HPDE6-E6E7 (cell line): ENCODE measurements at regions not wholly inside any gene's neighbourhood (a gene's known extent, or its start where the extent isn't known, plus 50 kb on each side); places are given as distances from the start of the nearest gene placed in this dataset.
A peak's percentile ranks its signal among the peaks of the same experiment; 100 is the strongest.
"Not testable (repeated sequence)": the region's sequence is repeated elsewhere in the genome, so short reads cannot be mapped to it uniquely, and the experiment has no call there.

Source experiments
- DNase-seq: peaks from one replicate; pipeline ENCODE4 v3.0.0; 2011; ENCODE audit warnings: missing footprints; ENCODE audit errors: extremely low spot score

DNA sequence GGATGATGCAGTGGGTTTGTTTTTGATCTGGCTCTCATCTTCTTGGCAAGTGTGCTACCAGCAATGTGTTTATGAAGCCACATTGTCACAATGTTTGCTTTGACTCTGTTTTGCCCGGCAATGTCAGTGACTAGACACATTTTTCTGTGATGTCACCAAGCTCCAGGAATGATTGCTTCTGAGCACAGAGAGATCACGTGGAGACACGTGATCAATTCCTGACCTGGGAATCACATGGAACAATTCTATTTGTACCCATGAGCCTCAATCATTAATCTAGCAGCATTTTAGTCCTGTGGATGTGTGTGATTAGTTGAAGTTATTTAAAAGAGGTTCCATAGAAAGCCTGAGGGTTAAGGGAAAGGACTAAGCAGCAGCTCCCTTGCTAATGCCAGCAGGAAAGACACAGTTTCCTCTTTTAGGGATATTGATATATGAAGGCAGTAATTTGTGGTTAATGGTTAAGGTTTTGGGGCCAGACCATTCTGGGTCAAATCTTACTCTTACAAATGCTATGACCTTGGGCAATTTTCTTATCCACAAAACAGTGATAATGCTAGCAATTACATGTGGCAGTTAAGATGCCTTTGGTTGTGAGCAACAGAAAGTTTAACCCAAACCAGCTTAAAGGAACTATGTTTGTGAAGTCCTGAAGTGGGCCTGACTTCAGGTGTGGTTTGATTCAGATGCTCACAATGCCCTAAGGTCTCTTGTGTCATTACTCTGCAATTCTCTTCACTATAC, 59.0 kb downstream of the FASLG start:
- no peak for DNase-seq

DNA sequence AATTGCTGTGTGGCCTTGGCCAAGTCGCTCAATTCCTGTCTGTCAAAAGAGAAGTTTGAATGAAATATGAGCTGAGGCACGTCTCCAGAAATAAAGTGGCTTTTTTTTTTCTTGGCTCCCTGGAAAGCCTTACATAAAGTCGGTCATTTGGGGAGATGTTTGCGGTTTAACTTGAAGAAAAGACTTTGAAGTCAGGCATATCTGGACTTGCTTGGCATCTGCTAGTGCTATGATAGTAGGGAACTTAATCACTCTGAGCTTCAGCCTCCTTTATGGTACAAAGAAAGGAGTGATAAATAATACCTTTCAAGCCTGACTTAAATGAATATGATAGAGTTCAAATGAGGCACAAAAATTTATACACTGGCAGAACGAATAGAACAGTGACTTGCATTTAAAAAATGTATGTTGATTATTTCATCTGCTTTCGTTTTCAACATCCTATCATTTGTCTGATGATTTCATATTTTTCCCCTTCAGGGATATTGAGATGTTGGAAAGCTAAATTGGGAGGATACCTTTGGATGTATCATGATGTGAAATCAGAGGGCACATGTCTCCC, 60.2 kb downstream of the FASLG start:
- DNase-seq, result peak; percentile 73

DNA sequence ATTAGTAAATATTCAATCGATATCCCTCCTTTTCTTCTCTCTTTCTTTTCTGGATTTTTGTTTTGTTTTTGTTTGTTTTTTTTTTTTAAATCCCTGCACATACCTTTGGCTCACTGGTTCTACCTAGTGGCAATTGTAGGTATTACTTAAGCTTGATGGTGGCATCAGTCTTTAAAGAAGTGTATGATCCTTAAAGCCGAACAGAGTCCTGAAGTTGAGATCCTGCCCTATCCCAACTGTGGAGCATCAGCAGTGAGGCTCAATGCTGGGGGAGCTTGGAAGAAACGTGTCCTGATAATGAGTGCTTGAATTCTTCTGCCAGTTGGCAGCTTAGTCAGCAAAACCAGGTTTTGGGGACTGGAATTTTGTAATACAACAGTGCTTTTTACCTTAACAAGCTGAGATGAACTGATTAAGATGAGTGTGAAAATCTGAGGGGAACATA, 60.8 kb downstream of the FASLG start:
- peak; percentile 39 for DNase-seq

DNA sequence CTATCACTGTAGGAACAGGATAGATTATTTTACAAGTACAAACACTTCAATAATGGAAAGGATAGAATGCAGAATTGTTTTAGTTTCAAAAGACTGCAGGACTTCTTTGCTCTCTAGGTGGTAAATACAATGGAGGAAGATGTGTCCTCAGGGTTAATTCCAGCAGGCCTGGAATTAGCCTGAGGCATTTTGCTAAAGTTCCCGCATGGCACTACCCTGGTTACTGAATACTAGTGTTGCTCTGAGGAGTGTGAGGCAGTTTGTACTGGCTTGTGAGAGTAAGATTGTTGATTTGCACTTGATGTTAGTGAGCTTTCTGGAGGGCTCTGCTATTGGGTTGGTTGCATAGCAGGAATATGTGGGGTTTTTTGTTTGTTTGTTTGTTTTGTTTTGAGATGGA, 61.4 kb downstream of the FASLG start:
- no peak for DNase-seq

DNA sequence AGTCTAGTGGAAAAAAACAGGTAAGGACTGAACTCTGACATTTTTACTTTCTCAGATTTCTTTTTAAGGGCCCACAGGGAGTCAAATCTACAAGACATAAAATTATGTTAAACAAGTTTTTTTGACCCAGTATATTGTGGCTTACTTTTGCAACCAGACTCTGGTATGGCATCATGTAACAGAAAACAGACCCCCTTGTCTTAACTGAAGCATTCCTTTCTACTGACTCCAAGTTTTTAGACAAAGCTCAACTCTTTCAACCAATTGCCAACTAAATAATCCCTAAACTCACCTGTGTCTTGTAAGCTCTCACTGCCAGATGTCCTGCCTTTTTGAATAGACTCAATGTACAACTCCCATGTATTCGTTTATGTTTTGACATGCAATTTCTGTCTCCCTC, 64.3 kb downstream of the FASLG start:
- DNase-seq, result no peak

DNA sequence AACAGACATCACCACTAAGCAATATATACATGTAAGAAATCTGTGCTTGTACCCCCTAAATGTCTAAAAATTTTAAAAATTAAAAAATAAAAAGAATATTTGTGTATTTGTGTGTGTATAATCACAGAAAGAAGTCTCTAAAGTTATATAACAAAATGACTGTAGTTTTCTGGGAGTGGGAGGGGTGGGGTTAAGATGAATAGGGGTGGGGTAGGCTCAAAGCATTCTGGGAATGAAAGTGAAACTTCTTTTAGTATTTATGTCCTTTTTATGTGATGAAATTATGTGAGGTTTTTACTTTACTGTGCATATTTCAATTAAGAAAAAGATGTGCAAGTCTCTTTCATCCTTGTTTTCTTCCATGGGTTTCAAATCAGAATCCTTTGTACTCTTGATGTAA, 65.3 kb downstream of the FASLG start:
- DNase-seq, result no peak

DNA sequence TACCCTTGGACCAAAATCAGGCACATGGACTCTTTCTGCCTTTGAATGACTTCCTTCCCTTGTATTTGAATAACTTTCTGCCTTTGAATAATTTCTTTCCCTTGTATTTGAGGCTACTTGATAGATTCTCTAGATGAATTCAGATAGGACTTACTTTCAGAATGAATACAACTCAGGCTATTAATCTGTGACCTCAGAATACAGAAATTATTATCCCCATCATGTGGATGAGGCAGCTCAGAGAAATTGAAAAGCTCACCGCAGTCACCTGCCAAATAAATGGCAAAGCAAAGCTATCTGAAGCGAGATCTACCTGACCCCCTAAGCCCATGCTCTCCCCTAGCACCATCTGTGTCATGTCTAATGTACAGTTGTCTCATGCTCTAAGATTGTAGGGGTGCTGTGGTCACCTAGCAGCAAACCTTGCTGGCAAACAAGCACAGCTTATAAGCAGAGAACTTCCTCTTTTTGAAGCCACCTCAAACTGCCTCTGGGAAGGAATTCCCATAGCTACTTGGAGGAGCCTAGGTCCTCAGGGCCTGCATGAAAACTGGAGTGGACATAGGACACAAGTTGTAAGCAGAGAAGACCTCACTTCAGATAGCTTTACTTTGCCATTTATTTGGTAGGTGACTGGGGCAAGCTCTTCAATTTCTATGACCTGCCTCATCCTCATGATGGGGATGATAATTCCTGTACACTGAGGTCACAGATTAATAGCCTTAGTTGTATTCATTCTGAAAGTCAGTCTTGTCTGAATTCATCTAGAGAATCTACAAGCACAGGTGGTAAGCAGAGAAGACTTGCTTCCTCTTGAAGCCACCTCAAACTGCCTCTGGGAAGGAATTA, 66.1 kb downstream of the FASLG start:
- DNase-seq, result no peak

DNA sequence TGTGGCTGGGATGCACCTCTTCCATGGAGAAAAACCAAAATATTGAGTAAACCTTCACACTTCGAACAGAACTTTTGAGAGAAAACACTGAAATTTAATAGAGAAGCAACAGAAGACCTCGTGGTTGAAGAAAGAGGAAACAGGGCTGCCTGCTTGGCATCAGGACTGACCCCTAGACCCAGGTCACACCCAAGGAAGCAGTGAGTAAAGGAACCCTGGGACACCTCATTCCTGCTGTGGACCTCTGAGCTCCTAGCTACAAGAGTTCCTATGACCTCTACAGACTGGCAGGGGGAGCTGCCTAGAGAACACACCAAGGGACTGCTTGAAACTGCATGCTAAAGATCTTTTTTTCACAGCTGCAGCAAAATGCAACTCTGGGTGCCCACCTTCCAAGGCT, 67.8 kb downstream of the FASLG start:
- DNase-seq, result no peak

DNA sequence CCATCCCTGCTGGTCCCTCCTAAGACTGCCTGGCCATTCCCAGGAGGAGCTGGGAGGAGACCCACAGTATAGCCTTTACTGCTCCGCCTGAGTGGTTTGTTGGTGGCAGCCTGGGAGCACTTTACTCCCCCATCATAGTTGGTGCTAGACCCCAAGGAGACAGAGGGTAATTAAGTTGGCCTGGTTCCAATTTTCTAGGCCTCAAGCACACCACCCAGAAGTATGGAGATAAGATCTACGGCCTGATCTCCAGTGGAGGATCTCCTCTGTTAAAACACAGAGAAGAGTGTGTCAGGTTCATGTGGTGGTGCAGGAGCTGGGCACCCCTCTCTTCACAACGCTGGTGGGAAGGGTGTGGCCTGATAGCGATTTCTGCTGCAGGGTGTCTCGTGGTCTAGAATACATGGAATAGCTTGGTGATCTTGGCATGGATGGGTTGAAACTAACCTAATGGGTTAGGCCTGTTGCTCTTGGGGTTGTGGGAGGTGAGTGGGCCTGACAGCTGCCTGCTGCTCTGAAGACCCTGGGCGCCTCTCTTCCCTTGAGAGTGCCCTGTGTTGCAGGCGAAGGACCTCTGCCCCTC, 68.5 kb downstream of the FASLG start:
- DNase-seq, result no peak

DNA sequence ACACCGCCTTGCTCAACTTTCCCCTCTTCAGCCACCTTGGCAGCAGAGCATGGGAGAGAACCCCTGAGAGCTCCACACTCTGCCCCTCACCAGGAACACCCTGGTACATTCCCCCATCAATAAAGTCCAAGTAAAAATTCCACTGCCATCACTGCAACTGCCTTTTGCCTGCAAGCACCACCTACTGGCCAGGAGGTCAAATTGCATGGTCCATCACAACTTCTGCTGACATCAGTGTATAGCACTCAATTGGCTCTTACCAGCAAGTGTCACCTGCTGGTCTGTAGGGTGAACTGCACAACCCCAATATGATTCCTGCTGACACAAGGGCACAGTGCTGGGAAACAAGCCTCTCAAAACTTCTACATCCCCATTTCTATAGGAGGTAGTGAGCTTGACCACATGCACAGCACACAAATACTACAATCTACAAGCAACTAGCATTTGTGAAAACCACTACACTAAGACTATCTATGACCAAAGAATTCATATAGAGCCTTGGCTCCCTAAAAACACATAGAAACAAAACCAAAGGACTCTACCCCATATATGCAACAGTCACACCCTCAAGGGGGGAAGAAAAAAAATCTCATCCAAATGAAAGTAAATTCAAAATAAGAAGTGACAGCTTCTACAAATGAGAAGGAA, 69.2 kb downstream of the FASLG start:
- DNase-seq, result no peak

DNA sequence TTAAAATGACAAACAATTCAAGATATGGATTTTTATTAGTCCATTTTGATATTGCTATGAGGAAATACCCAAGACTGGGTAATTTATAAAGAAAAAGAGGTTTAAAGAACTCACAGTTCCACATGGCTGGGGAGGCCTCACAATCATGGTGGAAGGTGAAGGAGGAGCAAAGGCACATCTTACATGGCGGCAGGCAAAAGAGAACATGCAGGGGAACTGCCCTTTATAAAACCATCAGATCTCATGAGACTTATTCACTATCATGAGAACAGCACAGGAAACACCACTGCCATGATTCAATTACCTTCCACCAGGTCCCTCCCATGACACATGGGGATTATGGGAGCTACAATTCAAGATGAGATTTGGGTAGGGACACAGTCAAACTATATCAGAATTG, 69.8 kb downstream of the FASLG start:
- not testable (repeated sequence) for DNase-seq

DNA sequence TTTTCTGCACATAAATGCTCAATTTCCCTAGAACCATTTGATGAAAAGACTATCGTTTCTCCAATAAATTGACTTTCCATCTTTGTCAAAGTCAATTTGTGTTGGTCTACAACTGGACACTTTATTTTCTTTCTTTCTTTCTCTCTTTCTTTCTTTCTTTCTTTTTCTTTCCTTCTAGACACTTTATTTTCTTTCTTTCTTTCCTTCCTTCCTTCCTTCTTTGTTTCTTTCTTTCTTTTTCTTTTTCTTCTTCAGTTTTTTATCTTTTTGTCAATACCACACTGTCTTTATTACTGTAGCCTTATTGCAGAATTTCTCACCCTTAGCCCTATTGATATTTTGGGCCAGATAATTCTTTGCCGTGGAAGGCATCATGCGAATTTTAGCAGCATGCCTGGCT, 73.5 kb downstream of the FASLG start:
- no peak for DNase-seq

DNA sequence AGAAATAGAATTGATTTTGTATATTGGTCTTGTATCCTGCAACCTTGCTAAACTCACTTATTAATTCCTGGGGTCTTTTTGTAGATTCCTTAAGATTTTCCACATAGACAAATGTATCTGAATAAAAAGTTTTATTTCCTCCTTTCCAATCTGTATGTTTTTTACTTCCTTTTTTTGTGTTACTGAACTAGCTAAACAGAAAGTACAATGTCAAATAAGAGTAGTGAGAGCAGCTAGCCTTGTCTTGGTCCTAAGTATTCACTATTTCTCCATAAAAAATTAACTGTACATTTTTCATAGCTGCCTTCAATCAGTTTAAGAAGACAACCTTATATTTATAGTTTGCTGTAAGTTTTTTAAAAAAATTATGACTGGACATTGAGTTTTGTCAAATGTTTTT, 74.9 kb downstream of the FASLG start:
- DNase-seq, result no peak

DNA sequence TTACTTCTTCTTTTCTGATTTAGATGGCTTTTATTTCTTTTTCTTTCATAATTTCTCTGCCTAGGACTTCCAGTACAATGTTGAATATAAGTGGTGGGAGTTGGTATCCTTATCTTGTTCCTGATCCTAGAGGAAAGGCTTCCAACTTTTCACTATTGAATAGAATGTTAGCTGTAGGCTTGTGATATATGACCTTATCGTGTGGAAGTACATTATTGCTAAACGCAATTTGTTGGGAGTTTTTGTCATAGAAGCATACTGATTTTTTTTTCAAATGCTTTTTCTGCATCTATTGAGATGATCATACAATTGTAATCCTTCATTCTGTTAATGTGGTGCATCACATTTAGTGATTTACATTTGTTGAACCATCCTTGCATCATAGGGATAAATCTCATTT, 79.5 kb downstream of the FASLG start:
- DNase-seq, result no peak

DNA sequence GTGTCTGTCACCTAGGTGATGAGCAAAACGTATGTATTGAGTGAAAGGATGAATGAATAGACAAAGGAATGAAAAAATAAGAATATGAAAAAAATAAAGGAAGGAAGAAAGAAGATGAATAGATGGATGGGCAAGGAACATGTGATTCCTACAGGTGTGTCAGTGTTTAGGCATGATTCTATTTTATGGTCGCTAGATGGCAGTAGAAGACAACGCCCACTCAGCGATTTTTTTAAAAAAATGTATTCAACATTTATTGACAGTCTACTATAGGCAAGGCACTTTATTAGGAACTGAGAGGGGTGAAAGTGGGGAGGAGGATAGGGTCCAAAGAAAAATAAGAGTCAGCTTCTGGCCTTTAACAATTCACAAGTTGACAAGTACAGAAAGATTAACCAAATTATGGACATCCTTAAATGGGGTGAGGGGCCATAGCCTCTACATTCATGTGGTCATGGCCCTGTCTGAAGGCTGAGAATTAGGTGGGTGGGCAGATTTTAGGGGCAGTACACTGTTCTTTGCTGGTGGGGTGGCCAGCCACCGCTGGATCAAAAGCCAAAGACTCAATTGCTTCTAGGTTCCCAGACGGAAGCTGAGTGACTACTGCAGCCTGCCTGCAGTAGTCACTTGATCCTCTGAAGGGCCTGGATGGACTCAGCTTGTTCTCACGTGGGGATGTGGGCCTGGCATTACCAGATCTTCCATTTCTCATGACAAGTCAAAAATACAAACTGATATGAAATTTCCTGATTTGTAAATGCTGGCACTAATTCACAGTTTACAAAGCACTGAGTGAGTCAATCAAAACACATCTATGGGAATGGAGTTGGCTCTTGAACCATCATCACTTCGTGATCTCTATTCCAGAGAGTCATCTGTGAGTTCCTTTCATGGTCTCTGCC, 83.9 kb downstream of the FASLG start:
- peak; percentile 23 for DNase-seq

DNA sequence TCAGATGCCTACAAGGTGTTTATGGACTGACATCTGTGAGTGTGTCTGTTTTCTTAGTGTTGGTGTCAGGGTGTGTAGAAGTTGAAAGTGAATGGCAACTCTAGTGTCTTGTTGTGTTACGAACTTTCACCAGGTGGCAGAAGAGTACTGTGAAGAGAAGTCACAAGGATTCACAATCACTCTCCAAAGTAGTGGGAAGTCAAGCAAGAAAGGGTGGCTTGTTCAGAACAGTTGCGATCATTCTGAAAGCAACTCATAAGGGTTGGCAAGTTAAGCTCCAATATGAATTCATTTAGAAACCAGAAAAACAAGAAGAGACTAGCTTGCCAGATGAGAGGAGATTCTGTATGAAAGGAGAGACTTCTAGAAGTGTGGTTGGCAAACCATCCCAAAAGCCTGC, 86.1 kb downstream of the FASLG start:
- peak; percentile 31 for DNase-seq

DNA sequence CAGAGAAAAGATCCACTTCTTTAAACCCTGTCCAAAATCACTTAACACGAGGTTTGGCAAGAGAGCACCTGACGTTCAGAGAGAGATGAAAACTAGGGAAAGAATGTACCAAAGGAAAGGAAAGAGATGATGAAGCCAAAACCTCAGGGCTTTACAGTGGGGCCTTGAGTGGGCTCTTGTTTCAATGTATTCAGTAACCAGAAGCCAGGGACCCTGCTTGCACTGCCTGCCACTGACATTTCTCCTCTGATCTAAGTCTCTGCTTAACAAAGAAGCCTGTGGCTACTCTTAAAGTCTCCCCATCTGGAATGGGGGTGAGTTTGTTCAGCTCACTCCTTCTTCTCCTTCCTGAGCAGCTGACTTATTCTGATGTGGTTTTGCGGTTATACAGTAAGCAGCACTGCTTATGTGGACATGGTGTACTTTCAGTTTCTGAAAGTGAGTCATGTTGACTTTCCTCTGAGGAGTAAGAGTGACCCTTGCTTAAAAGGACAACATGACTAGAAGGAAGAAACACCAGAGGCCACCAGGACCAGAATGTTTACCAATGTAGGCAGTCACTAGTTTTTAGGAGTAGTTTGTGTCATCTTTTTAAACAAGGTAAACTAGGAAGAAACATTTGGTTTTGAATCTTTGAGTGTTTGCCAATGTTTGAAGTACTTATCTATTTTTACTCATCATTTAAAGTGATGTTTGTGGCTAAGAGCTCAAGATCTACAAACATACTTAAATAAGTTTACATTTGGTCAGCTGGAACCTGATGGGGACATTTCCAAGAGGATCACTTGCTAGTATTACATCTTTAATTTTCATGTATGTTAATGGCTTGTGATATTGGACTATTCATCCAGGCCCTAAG, 87.4 kb downstream of the FASLG start:
- peak; percentile 84 for DNase-seq

DNA sequence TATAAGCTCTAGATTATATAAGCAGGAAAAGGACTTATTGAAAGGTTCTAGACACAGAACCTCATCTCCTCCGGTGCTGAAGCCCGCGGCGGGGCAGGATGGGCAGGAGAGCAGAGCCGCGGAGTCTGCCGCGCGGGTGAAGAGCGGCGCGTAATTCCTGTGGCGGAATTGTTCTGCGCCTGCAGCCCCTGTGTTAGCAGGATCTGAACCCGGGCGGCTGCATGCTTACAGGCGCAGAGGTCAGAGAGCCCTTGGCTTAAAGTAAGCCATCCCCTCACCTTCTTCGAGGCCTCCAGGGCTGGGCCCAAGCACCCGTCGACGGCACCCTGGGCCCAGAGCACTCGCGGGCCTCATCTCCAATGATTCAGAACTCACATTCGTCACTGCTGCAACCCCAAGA, 89.3 kb downstream of the FASLG start:
- DNase-seq, result no peak

DNA sequence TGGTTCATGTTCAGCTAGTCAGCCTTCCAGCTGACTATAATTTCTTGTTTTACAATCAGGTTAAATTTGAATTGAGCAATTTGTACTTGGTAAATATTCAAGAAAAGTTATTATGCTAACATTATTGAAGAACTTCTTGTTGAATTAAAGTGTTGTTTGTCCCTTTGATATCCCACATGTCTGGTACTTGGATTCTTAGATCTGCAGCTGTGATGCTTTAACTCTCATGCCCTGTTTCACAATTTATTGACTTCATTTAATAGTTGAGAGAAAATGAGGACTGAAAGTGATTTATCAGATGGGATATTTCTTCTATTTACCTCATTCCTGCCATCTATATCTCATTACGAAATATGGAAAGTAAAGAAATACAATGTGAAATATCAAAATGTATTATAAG, 92.8 kb downstream of the FASLG start:
- DNase-seq, result no peak

DNA sequence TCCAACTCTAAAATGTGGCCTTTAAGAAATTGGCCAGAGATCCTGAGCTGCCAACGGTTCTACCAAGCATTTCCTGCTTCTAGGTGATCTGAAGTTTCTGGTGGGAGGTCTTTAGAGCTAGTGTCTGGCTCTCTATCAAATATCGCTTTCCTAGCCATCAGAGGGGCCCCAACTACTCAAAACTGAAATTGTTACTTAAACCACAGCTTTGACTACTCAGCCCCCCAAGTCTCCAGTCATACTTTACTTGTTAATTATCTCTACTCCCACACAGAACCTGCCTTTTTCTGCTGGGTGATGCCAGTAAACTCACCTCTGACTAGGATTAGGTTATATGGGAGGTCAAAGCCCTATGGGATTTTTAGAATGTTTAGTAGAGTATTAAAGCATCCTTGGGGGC, 95.1 kb downstream of the FASLG start:
- no peak for DNase-seq
